Peyer's patch (tissue), 4 donors: ENCODE measurements at regions not wholly inside any gene's neighbourhood (a gene's known extent, or its start where the extent isn't known, plus 50 kb on each side); places are given as distances from the start of the nearest gene placed in this dataset.

Experiments
- CTCF ChIP-seq, 6 experiments: fragments of 450-650 bp in 4 of 6; fragments of 200-600 bp in 2 of 6; sonication (generic) in 1 of 6; IDR thresholded peaks; one replicate each; pipeline ENCODE4 v1.5.1; 2017 to 2019; ENCODE audit warnings: antibody characterized with exemption in 6 of 6, mild to moderate bottlenecking in 3 of 6, moderate library complexity in 1 of 6
- POLR2A ChIP-seq, 2 donors: fragments of 450-650 bp; IDR thresholded peaks; one replicate each; pipeline ENCODE4 v1.5.1; 2017; ENCODE audit warnings: antibody characterized with exemption in 2 of 2, mild to moderate bottlenecking in 2 of 2, moderate library complexity in 2 of 2

GRCh38 chr4:42320822-42321388, 76.4 kb upstream of the SHISA3 start:
- TF ChIP-seq CTCF (IDR thresholded peaks at IDR 0.05) (no peak), POLR2A (IDR thresholded peaks at IDR 0.05) (no peak)
